ENCODE measurements at regions not wholly inside any gene's neighbourhood (a gene's known extent, or its start where the extent isn't known, plus 50 kb on each side); places are given as distances from the start of the nearest gene placed in this dataset.

DNA sequence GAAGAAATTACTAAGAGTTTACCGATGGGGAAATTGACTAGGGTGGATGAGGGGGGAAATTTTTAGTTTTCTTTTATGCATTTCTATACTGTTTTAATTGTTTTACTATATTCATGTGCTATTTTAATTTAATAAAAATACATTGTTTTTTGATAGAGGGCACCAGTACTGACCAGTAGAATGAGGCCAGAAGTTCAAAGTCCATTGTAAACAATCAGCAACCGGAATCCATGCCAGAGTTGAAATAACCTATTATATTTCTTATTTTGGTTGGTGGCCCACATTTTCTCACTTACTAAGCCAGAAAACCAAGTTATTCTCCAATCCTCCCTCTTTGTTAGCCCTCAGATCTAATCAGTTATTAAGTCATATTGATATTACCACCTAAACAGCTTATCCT lies 595.9 kb downstream of the SMARCA1 start:
- TF ChIP-seq EP300 (IDR thresholded peaks at IDR 0.05; ENCODE audit: borderline replicate concordance) (no peak), YY1 (IDR thresholded peaks at IDR 0.05; ENCODE audit: low read depth) (no peak), TAF1 (IDR thresholded peaks at IDR 0.05; ENCODE audit: low read depth) (no peak), CEBPB (IDR thresholded peaks at IDR 0.05) (no peak)
